GM12878 (cell line): ENCODE measurements at regions not wholly inside any gene's neighbourhood (a gene's known extent, or its start where the extent isn't known, plus 50 kb on each side); places are given as distances from the start of the nearest gene placed in this dataset.

Experiments
- ATAC-seq: fragments of 200-7000 bp; cut with Tn5 transposase; 3 replicates; pipeline ENCODE4 v1.9.1; 2020; ENCODE audit warnings: mild to moderate bottlenecking, moderate library complexity
- BruUV-seq: library from RNA; stranded (reverse); fragments of 400-500 nt; replicated peaks from 2 replicates; lab custom pipeline; 2021; lab: Mats Ljungman, UMichigan
- CTCF ChIA-PET: fragments of 300-600 bp; sonication (Branson Sonifier 250); formaldehyde crosslinking; extraction: SDS; loops from one replicate; lab custom pipeline; 2021; ENCODE audit warnings: inconsistent platforms; lab: Yijun Ruan, JAX
- POLR2A ChIA-PET: fragments of 350-600 bp; formaldehyde crosslinking; extraction: SDS; loops from one replicate; lab custom pipeline; 2021; ENCODE audit warnings: inconsistent platforms; lab: Charles Lee
- RAD21 ChIA-PET: fragments of 300-600 bp; sonication (Branson Sonifier 250); formaldehyde crosslinking; loops from one replicate; lab custom pipeline; 2023; ENCODE audit warnings: antibody characterized with exemption; ENCODE audit not compliant: unreplicated experiment; lab: Charles Lee
- SMC1A ChIA-PET: fragments of 300-600 bp; sonication (Branson Sonifier 250); formaldehyde crosslinking; loops from one replicate; lab custom pipeline; 2023; ENCODE audit not compliant: unreplicated experiment, uncharacterized antibody; lab: Charles Lee
- DNase-seq: peaks from one replicate; pipeline ENCODE4 v3.0.0-alpha.2; 2011; ENCODE audit warnings: low read depth, low spot score
- FAIRE-seq: peaks from 3 replicates; lab custom pipeline; 2011; peaks lifted over from hg19 to GRCh38; lab: Jason Lieb, UNC
- H2AFZ ChIP-seq: 2 replicates; pipeline ENCODE4 v1.6.0; 2011; ENCODE audit warnings: low read depth, low read length, control low read depth; ENCODE audit not compliant: control insufficient read depth
- H3K27ac ChIP-seq: 2 replicates; pipeline ENCODE4 v1.5.1; 2011; ENCODE audit warnings: control low read depth; ENCODE audit not compliant: control insufficient read depth, insufficient read depth
- H3K27me3 ChIP-seq, 2 experiments: replicated peaks in 1 of 2; 2 replicates each; pipeline versions ENCODE4 v1.6.0 to v1.6.1; 2011; ENCODE audit warnings: low read length in 1 of 2; ENCODE audit not compliant: control insufficient read depth in 2 of 2, insufficient read depth in 2 of 2
- H3K36me3 ChIP-seq, 2 experiments: 2 replicates each; pipeline ENCODE4 v1.5.1; 2011; ENCODE audit warnings: low read length in 1 of 2; ENCODE audit not compliant: control insufficient read depth in 2 of 2, insufficient read depth in 2 of 2
- H3K4me1 ChIP-seq: 2 replicates; pipeline ENCODE4 v1.6.1; 2011; ENCODE audit warnings: mild to moderate bottlenecking, low read length, moderate library complexity, mixed read lengths; ENCODE audit not compliant: control insufficient read depth, insufficient read depth
- H3K4me2 ChIP-seq: 2 replicates; pipeline ENCODE4 v1.6.0; 2011; ENCODE audit warnings: control low read depth; ENCODE audit not compliant: control insufficient read depth, insufficient read depth
- H3K4me3 ChIP-seq: fragments of 200-600 bp; sonication (generic); 2 replicates; pipeline ENCODE4 v1.5.1; 2016
- H3K79me2 ChIP-seq: 2 replicates; pipeline ENCODE4 v1.6.0; 2011; ENCODE audit warnings: low read length; ENCODE audit not compliant: control insufficient read depth, insufficient read depth
- H3K9ac ChIP-seq: 2 replicates; pipeline ENCODE4 v1.8.0; 2011; ENCODE audit warnings: low read length, control low read depth, mixed read lengths; ENCODE audit not compliant: control insufficient read depth, insufficient read depth
- H3K9me3 ChIP-seq: replicated peaks from 3 replicates; pipeline ENCODE4 v1.5.1; 2011; ENCODE audit warnings: mild to moderate bottlenecking, low read length; ENCODE audit not compliant: control insufficient read depth, insufficient read depth
- H4K20me1 ChIP-seq: 2 replicates; pipeline ENCODE4 v1.6.0; 2011; ENCODE audit not compliant: control insufficient read depth, insufficient read depth
- EGR1 ChIP-seq, 2 experiments: IDR thresholded peaks; 1 replicate in 1 of 2; 2 replicates in 1 of 2; pipeline ENCODE4 v1.6.1; 2011 to 2012; ENCODE audit warnings: low read depth in 2 of 2, low read length in 2 of 2, borderline replicate concordance in 1 of 2, mild to moderate bottlenecking in 1 of 2, moderate library complexity in 1 of 2
- SMARCA5 ChIP-seq: fragments of 450-650 bp; IDR thresholded peaks from 2 replicates; pipeline ENCODE4 v1.6.1; 2017; ENCODE audit warnings: mild to moderate bottlenecking
- TCF12 ChIP-seq: IDR thresholded peaks from 2 replicates; pipeline ENCODE4 v1.6.1; 2011; ENCODE audit warnings: low read depth, mild to moderate bottlenecking, low read length
- ZBTB40 ChIP-seq: fragments of 450-650 bp; IDR thresholded peaks from 2 replicates; pipeline ENCODE4 v1.6.1; 2016; ENCODE audit warnings: mild to moderate bottlenecking, moderate library complexity, borderline replicate concordance
- WGBS: methylation state at CpG from one replicate; pipeline ENCODE4 v1.1.6; 2016; ENCODE audit warnings: low lambda C conversion rate; ENCODE audit not compliant: insufficient replicate concordance, insufficient coverage; ENCODE audit errors: missing lambda C conversion rate; 5-methylcytosine and 5-hydroxymethylcytosine counted together
- in situ Hi-C: fragments of 300-500 bp; cut with MboI; formaldehyde crosslinking; loops from 9 replicates; pipeline ENCODE4 v1.14.3; 2018; ENCODE audit warnings: mixed read lengths
- intact Hi-C: fragments of 100-400 bp; cut with micrococcal nuclease; formaldehyde crosslinking; loops from one replicate; pipeline ENCODE4 v1.14.2; 2022; ENCODE audit not compliant: unreplicated experiment

GRCh38 chr21:43352154-43352537 is 74.8 kb downstream of the SIK1 start:
- Histone ChIP-seq H3K4me3 (no peak overlapping the region), H3K36me3 (no peaks in the 10 kb centered on the region)
- TF ChIP-seq ZBTB40 (no peak), EGR1 (IDR thresholded peaks at IDR 0.05; ENCODE audit: borderline replicate concordance in 1 of 2, low read depth in 2 of 2, low read length in 2 of 2) (no peak), SMARCA5 (peak; percentile 54; the same call in 1 of the 2 replicates), TCF12 (no peak)
- TF ChIP-seq, all 136 proteins: peak for 1
- Histone ChIP-seq H4K20me1 (no peaks in the 10 kb centered on the region), H3K4me2 (peak overlapping the region; percentile 73), H3K79me2 (peaks cover 12% of the 10 kb centered on the region), H3K9me3 (no peaks in the 10 kb centered on the region; the same call in 2 of the 3 replicates), H3K27me3 (no peaks in the 10 kb centered on the region), H3K4me1 (peaks cover 44% of the 10 kb centered on the region), H3K9ac (no peak overlapping the region; the same call in 1 of the 2 replicates), H3K27ac (peak overlapping the region; percentile 100), H2AFZ (peak overlapping the region; percentile 73)
- TSS peak; percentile 94 for BruUV-seq
- WGBS = 93% methylated on average over 8 of the region's 8 CpGs
- FAIRE-seq (no peak), ATAC-seq (no peak), DNase-seq (no peak)
- SMC1A ChIA-PET = interaction anchor here (0.7 to 2.1 kb wide), 7 partner anchors 20 to 293 kb away, joined by 3 to 6 read pairs (median 3); no protein-coding TSS in a partner anchor
- POLR2A ChIA-PET = interaction anchor here (0.6 to 1.3 kb wide), 5 partner anchors 9 to 1469 kb away, joined by 3 read pairs; no protein-coding TSS in a partner anchor
- CTCF ChIA-PET = interaction anchor here (1.0 to 2.5 kb wide), 3 partner anchors 33 to 293 kb away, joined by 3 to 9 read pairs (median 3); no protein-coding TSS in a partner anchor
- RAD21 ChIA-PET = interaction anchor here (0.6 to 2.9 kb wide), 6 partner anchors 33 to 1346 kb away, joined by 3 to 11 read pairs (median 4); partner anchors contain the start of gene PKNOX1
- in situ Hi-C loops = no loop called here
- intact Hi-C loops = loop anchor here (1.0 to 2.0 kb wide), 2 partner anchors 45 to 293 kb away; no protein-coding TSS in a partner anchor
